ENCODE measurements at regions not wholly inside any gene's neighbourhood (a gene's known extent, or its start where the extent isn't known, plus 50 kb on each side); places are given as distances from the start of the nearest gene placed in this dataset.

DNA sequence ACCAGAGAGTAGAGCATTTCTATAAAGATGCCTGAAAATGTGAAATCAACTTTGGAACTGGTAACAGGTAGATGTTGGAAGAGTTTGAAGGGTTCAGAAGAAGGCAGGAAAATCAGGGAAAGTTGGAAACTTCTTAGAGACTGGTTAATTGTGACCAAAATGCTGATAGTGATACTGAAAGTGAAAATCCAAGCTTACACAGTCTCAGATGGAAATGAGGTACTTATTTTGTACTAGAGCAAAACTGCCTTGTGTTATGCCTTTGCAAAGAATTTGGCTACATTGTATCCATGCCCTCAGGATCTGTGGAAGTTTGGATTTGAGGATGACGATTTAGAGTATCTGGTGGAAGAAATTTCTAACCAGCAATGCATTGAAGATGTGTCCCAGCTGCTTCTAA, 430.6 kb upstream of the KCND2 start:
- POLR2A ChIA-PET (ENCODE audit: low non-redundant PET): no interaction called here
- intact Hi-C loops (cut with micrococcal nuclease; ENCODE audit: unreplicated experiment): no loop called here
- TF ChIP-seq, protein P1, sequence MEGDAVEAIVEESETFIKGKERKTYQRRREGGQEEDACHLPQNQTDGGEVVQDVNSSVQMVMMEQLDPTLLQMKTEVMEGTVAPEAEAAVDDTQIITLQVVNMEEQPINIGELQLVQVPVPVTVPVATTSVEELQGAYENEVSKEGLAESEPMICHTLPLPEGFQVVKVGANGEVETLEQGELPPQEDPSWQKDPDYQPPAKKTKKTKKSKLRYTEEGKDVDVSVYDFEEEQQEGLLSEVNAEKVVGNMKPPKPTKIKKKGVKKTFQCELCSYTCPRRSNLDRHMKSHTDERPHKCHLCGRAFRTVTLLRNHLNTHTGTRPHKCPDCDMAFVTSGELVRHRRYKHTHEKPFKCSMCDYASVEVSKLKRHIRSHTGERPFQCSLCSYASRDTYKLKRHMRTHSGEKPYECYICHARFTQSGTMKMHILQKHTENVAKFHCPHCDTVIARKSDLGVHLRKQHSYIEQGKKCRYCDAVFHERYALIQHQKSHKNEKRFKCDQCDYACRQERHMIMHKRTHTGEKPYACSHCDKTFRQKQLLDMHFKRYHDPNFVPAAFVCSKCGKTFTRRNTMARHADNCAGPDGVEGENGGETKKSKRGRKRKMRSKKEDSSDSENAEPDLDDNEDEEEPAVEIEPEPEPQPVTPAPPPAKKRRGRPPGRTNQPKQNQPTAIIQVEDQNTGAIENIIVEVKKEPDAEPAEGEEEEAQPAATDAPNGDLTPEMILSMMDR (conservative IDR thresholded peaks at IDR 0.05; ENCODE audit: low read depth, low read length): no peak
- no peak for TF ChIP-seq EZH2 (IDR thresholded peaks at IDR 0.05; ENCODE audit: borderline replicate concordance, low read depth, low read length, poor library complexity, severe bottlenecking)
- no peaks in the 10 kb centered on the region for H3K27me3 ChIP-seq (replicated peaks; ENCODE audit: insufficient read depth, low read depth, low read length, poor library complexity)
- CTCF ChIA-PET: no interaction called here
- H3K4me3 ChIP-seq (ENCODE audit: low read depth, low read length, poor library complexity, severe bottlenecking): no peak overlapping the region
- no peaks in the 10 kb centered on the region for H3K36me3 ChIP-seq (ENCODE audit: insufficient read depth, low read length, poor library complexity, severe bottlenecking)
- DNase-seq (ENCODE audit: low spot score): no peak
- H3K4me1 ChIP-seq (ENCODE audit: insufficient read depth, low read length, poor library complexity, severe bottlenecking): no peaks in the 10 kb centered on the region
- H3K9me3 ChIP-seq (ENCODE audit: low read depth, low read length, poor library complexity, severe bottlenecking): no peaks in the 10 kb centered on the region
- BruUV-seq (replicated peaks): no TSS peak
- H3K27ac ChIP-seq (ENCODE audit: low read depth, low read length, poor library complexity, severe bottlenecking): no peak overlapping the region

DNA sequence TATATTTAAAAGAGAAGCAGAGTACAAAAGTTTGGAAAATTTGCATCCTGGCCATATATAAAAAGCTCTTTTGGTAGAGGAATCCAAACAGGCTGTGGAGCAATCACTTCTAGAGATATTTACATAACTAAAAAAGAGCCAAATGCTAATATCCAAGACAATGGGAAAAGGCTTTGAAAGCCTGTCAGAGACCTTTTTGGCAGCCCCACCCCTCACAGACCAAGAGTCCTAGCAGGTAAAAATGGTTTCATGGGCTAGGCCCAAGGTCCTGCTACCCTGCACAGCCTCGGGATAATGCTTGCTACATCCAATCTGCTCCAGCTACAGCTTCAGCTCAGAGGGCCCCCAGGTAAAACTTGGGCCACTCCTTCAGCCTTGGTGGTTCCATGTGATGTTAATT, 430.2 kb upstream of the KCND2 start:
- Histone ChIP-seq H3K4me3 (ENCODE audit: low read depth, low read length, poor library complexity, severe bottlenecking) (no peak overlapping the region), H3K36me3 (ENCODE audit: insufficient read depth, low read length, poor library complexity, severe bottlenecking) (no peaks in the 10 kb centered on the region), H3K4me1 (ENCODE audit: insufficient read depth, low read length, poor library complexity, severe bottlenecking) (no peaks in the 10 kb centered on the region), H3K27me3 (replicated peaks; ENCODE audit: insufficient read depth, low read depth, low read length, poor library complexity) (no peaks in the 10 kb centered on the region), H3K27ac (ENCODE audit: low read depth, low read length, poor library complexity, severe bottlenecking) (no peak overlapping the region), H3K9me3 (ENCODE audit: low read depth, low read length, poor library complexity, severe bottlenecking) (no peaks in the 10 kb centered on the region)
- no peak for DNase-seq (ENCODE audit: low spot score)
- ChIA-PET POLR2A (ENCODE audit: low non-redundant PET) (no interaction called here), CTCF (no interaction called here)
- BruUV-seq (replicated peaks): no TSS peak
- TF ChIP-seq EZH2 (IDR thresholded peaks at IDR 0.05; ENCODE audit: borderline replicate concordance, low read depth, low read length, poor library complexity, severe bottlenecking): no peak
- TF ChIP-seq, protein P1 (conservative IDR thresholded peaks at IDR 0.05; ENCODE audit: low read depth, low read length): no peak
- intact Hi-C loops (cut with micrococcal nuclease; ENCODE audit: unreplicated experiment): no loop called here

DNA sequence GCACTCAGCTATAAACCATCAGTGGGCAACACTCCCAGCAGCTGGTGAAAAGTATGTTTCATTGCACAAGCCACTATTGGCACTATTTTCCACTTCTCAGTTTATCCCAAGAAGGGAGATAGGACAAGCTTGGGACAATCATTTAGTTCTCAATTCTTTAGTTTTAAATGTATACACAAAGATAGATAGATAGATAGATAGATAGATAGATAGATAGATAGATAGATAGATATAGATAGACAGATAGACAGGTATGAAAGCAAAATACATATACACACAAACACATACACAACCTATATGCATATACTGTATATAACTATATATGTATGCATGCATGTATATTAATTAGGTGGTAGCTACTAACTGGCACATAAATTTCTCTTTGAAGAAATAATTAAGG, 411.6 kb upstream of the KCND2 start:
- intact Hi-C loops (cut with micrococcal nuclease; ENCODE audit: unreplicated experiment): no loop called here

More for the DNA sequence above, 411.6 kb upstream of the KCND2 start:
- Histone ChIP-seq H3K4me3 (ENCODE audit: low read depth, low read length, poor library complexity, severe bottlenecking) (no peak overlapping the region), H3K27ac (ENCODE audit: low read depth, low read length, poor library complexity, severe bottlenecking) (no peak overlapping the region), H3K4me1 (ENCODE audit: insufficient read depth, low read length, poor library complexity, severe bottlenecking) (no peaks in the 10 kb centered on the region), H3K27me3 (replicated peaks; ENCODE audit: insufficient read depth, low read depth, low read length, poor library complexity) (no peaks in the 10 kb centered on the region), H3K9me3 (ENCODE audit: low read depth, low read length, poor library complexity, severe bottlenecking) (no peaks in the 10 kb centered on the region), H3K36me3 (ENCODE audit: insufficient read depth, low read length, poor library complexity, severe bottlenecking) (no peaks in the 10 kb centered on the region)
- ChIA-PET CTCF (no interaction called here), POLR2A (ENCODE audit: low non-redundant PET) (no interaction called here)
- TF ChIP-seq, protein P1 (conservative IDR thresholded peaks at IDR 0.05; ENCODE audit: low read depth, low read length): no peak
- no peak for TF ChIP-seq EZH2 (IDR thresholded peaks at IDR 0.05; ENCODE audit: borderline replicate concordance, low read depth, low read length, poor library complexity, severe bottlenecking)
- BruUV-seq (replicated peaks): no TSS peak
- no peak for DNase-seq (ENCODE audit: low spot score)

Measured in A673 (cell line).